HCT116 (cell line): ENCODE measurements at regions not wholly inside any gene's neighbourhood (a gene's known extent, or its start where the extent isn't known, plus 50 kb on each side); places are given as distances from the start of the nearest gene placed in this dataset.

Experiments
- ATAC-seq: fragments of 200-7000 bp; cut with Tn5 transposase; 2 replicates; pipeline ENCODE4 v1.9.1; 2020; ENCODE audit warnings: mild to moderate bottlenecking, moderate library complexity
- BruUV-seq: library from RNA; stranded (reverse); fragments of 400-500 nt; replicated peaks from 2 replicates; lab custom pipeline; 2021; lab: Mats Ljungman, UMichigan
- CTCF ChIA-PET: fragments of 300-600 bp; sonication (Branson Sonifier 250); formaldehyde crosslinking; loops from one replicate; lab custom pipeline; 2021; ENCODE audit warnings: antibody characterized with exemption; lab: Charles Lee
- POLR2A ChIA-PET: fragments of 300-600, 350-600 bp; sonication (Branson Sonifier 250); formaldehyde crosslinking; loops from one replicate; lab custom pipeline; 2021; ENCODE audit warnings: antibody characterized with exemption; lab: Charles Lee
- RAD21 ChIA-PET, 2 experiments: fragments of 300-600 bp; sonication (Branson Sonifier 250); formaldehyde crosslinking; loops; one replicate each; lab custom pipeline; 2023; ENCODE audit warnings: low total read pairs in 2 of 2; ENCODE audit not compliant: uncharacterized antibody in 2 of 2, unreplicated experiment in 2 of 2, low non-redundant PET in 1 of 2; lab: Charles Lee
- DNase-seq: peaks from one replicate; pipeline ENCODE4 v3.0.0-alpha.2; 2010; ENCODE audit warnings: low read depth, low spot score
- H2AFZ ChIP-seq: fragments of 200-600 bp; shearing (Covaris generic), sonication (generic); 2 replicates; pipeline ENCODE4 v1.6.1; 2017; ENCODE audit warnings: low read depth, mixed run types, mixed read lengths, antibody characterized with exemption, low read length; ENCODE audit not compliant: poor library complexity, severe bottlenecking
- H3K27ac ChIP-seq: 2 replicates; pipeline ENCODE4 v1.5.1; 2012; ENCODE audit warnings: low read depth, low read length
- H3K27me3 ChIP-seq: fragments of 200-600 bp; sonication (generic); 2 replicates; pipeline ENCODE4 v1.6.1; 2016; ENCODE audit warnings: mixed run types, low read length, mixed read lengths; ENCODE audit not compliant: insufficient read depth
- H3K36me3 ChIP-seq, 2 experiments: fragments of 200-500 bp in 1 of 2; fragments of 200-600 bp in 1 of 2; sonication (Bioruptor generic) in 1 of 2; sonication (generic) in 1 of 2; 2 replicates each; pipeline versions ENCODE4 v1.5.1 to v1.6.1; 2014 to 2016; ENCODE audit warnings: low read length in 2 of 2, inconsistent platforms in 1 of 2, mixed read lengths in 1 of 2, mixed run types in 1 of 2; ENCODE audit not compliant: insufficient read depth in 2 of 2, control insufficient read depth in 1 of 2
- H3K4me1 ChIP-seq, 2 experiments: fragments of 200-600 bp in 1 of 2; sonication (generic) in 1 of 2; 2 replicates each; pipeline versions ENCODE4 v1.5.1 to v1.6.1; 2012 to 2017; ENCODE audit warnings: low read length in 2 of 2, inconsistent platforms in 1 of 2, mild to moderate bottlenecking in 1 of 2, mixed read lengths in 1 of 2, mixed run types in 1 of 2, moderate library complexity in 1 of 2; ENCODE audit not compliant: insufficient read depth in 2 of 2, control insufficient read depth in 1 of 2
- H3K4me2 ChIP-seq: fragments of 200-600 bp; sonication (generic); 2 replicates; pipeline ENCODE4 v1.6.1; 2017; ENCODE audit warnings: mixed run types, low read length, mixed read lengths
- H3K4me3 ChIP-seq, 2 experiments: fragments of 200-600 bp in 1 of 2; sonication (generic) in 1 of 2; replicated peaks in 1 of 2; 2 replicates each; pipeline ENCODE4 v1.5.1; 2011 to 2016; ENCODE audit warnings: low read length in 2 of 2, control low read depth in 1 of 2, low read depth in 1 of 2, mild to moderate bottlenecking in 1 of 2, mixed read lengths in 1 of 2, mixed run types in 1 of 2
- H3K79me2 ChIP-seq: fragments of 200-600 bp; sonication (generic); 2 replicates; pipeline ENCODE4 v1.6.1; 2017; ENCODE audit warnings: mild to moderate bottlenecking, mixed run types, low read length, moderate library complexity, mixed read lengths; ENCODE audit not compliant: insufficient read depth
- H3K9ac ChIP-seq: fragments of 200-600 bp; sonication (generic); 2 replicates; pipeline ENCODE4 v1.6.1; 2016; ENCODE audit warnings: low read length, mixed read lengths
- H3K9me2 ChIP-seq: fragments of 200-600 bp; sonication (generic), shearing (Covaris generic); 2 replicates; pipeline ENCODE4 v1.6.1; 2017; ENCODE audit warnings: mixed run types, mild to moderate bottlenecking, moderate library complexity; ENCODE audit not compliant: insufficient read depth
- H3K9me3 ChIP-seq, 2 experiments: fragments of 200-500 bp in 1 of 2; fragments of 200-600 bp in 1 of 2; sonication (Bioruptor generic) in 1 of 2; sonication (generic) in 1 of 2; 2 replicates each; pipeline ENCODE4 v1.6.1; 2014 to 2017; ENCODE audit warnings: low read length in 2 of 2, mixed read lengths in 2 of 2, inconsistent platforms in 1 of 2, low read depth in 1 of 2, mild to moderate bottlenecking in 1 of 2, mixed run types in 1 of 2, moderate library complexity in 1 of 2; ENCODE audit not compliant: control insufficient read depth in 1 of 2, insufficient read depth in 1 of 2
- H4K20me1 ChIP-seq: fragments of 200-600 bp; sonication (generic), shearing (Covaris generic); 2 replicates; pipeline ENCODE4 v1.6.1; 2017; ENCODE audit warnings: mixed run types, mild to moderate bottlenecking, moderate library complexity; ENCODE audit not compliant: insufficient read depth
- CBX3 ChIP-seq: IDR thresholded peaks from 2 replicates; pipeline ENCODE4 v1.6.1; 2012; ENCODE audit warnings: low read depth
- CEBPB ChIP-seq: IDR thresholded peaks from 2 replicates; pipeline ENCODE4 v1.6.1; 2012; ENCODE audit warnings: low read depth
- EGR1 ChIP-seq: IDR thresholded peaks from 2 replicates; pipeline ENCODE4 v1.6.1; 2012; ENCODE audit warnings: low read depth
- EZH2 ChIP-seq: fragments of 200-600 bp; sonication (generic); IDR thresholded peaks from 2 replicates; pipeline ENCODE4 v1.6.1; 2017; ENCODE audit warnings: antibody characterized with exemption, mixed run types
- EZH2phosphoT487 ChIP-seq: fragments of 200-600 bp; IDR thresholded peaks from 2 replicates; pipeline ENCODE4 v1.6.1; 2018; ENCODE audit warnings: antibody characterized with exemption, borderline replicate concordance
- FOSL1 ChIP-seq: IDR thresholded peaks from 2 replicates; pipeline ENCODE4 v1.6.1; 2012; ENCODE audit warnings: low read depth
- JUND ChIP-seq: IDR thresholded peaks from 2 replicates; pipeline ENCODE4 v1.6.1; 2012
- RAD21 ChIP-seq: IDR thresholded peaks from 2 replicates; pipeline ENCODE4 v1.6.1; 2012; ENCODE audit warnings: low read depth, mild to moderate bottlenecking
- SIN3A ChIP-seq: IDR thresholded peaks from 2 replicates; pipeline ENCODE4 v1.6.1; 2012; ENCODE audit warnings: low read depth
- SRF ChIP-seq: IDR thresholded peaks from 2 replicates; pipeline ENCODE4 v1.6.1; 2012; ENCODE audit warnings: low read depth
- YY1 ChIP-seq: IDR thresholded peaks from 2 replicates; pipeline ENCODE4 v1.6.1; 2011; ENCODE audit warnings: low read length, low read depth, moderate library complexity, mild to moderate bottlenecking; ENCODE audit not compliant: insufficient replicate concordance; ENCODE audit errors: extremely low read depth
- ZBTB33 ChIP-seq: IDR thresholded peaks from 2 replicates; pipeline ENCODE4 v1.6.1; 2011; ENCODE audit warnings: mild to moderate bottlenecking, low read length, moderate library complexity; ENCODE audit not compliant: insufficient replicate concordance; ENCODE audit errors: extremely low read depth
- ZFX ChIP-seq: fragments of 450-650 bp; IDR thresholded peaks from 2 replicates; pipeline ENCODE4 v1.6.1; 2017
- ZNF274 ChIP-seq: fragments of 200-500 bp; sonication (Bioruptor generic); IDR thresholded peaks from 2 replicates; pipeline ENCODE4 v1.6.1; 2014; ENCODE audit warnings: mild to moderate bottlenecking, low read depth, low read length, inconsistent platforms
- intact Hi-C: fragments of 100-400 bp; cut with micrococcal nuclease; formaldehyde crosslinking; loops from 2 replicates; pipeline ENCODE4 v1.10.0; 2022
- TF ChIP-seq, protein P1 (sequence below), 3 experiments: fragments of 200-600 bp in 1 of 3; sonication (generic) in 1 of 3; IDR thresholded peaks in 2 of 3; conservative IDR thresholded peaks in 1 of 3; 2 replicates each; pipeline ENCODE4 v1.5.1; 2012 to 2017; ENCODE audit warnings: low read depth in 2 of 3, low read length in 2 of 3, antibody characterized with exemption in 1 of 3, borderline replicate concordance in 1 of 3, control low read depth in 1 of 3, mild to moderate bottlenecking in 1 of 3, mixed read lengths in 1 of 3, mixed run types in 1 of 3, moderate library complexity in 1 of 3; ENCODE audit not compliant: insufficient read depth in 1 of 3
- TF ChIP-seq, protein P2 (sequence below): IDR thresholded peaks from 2 replicates; pipeline ENCODE4 v1.6.1; 2012
- TF ChIP-seq, protein P3 (sequence below): IDR thresholded peaks from 2 replicates; pipeline ENCODE4 v1.6.1; 2012

- intact Hi-C loops = no loop called here
These were observed 2178.3 kb upstream of the PIK3C3 start for GRCh38 chr18:39776766-39777165.

More at GRCh38 chr18:39776766-39777165, 2178.3 kb upstream of the PIK3C3 start:
- no peaks in the 10 kb centered on the region for H4K20me1 ChIP-seq
- CTCF ChIA-PET = no interaction called here
- no peak overlapping the region for H3K27ac ChIP-seq
- H3K4me1 ChIP-seq = no peaks in the 10 kb centered on the region
- TF ChIP-seq FOSL1 (no peak), RAD21 (no peak), EGR1 (no peak), EZH2 (no peak), CEBPB (no peak), ZBTB33 (no peak), ZNF274 (no peak), YY1 (no peak), ZFX (no peak), SRF (no peak), CBX3 (no peak), SIN3A (no peak), EZH2phosphoT487 (no peak), JUND (no peak)
- TF ChIP-seq, protein P1, sequence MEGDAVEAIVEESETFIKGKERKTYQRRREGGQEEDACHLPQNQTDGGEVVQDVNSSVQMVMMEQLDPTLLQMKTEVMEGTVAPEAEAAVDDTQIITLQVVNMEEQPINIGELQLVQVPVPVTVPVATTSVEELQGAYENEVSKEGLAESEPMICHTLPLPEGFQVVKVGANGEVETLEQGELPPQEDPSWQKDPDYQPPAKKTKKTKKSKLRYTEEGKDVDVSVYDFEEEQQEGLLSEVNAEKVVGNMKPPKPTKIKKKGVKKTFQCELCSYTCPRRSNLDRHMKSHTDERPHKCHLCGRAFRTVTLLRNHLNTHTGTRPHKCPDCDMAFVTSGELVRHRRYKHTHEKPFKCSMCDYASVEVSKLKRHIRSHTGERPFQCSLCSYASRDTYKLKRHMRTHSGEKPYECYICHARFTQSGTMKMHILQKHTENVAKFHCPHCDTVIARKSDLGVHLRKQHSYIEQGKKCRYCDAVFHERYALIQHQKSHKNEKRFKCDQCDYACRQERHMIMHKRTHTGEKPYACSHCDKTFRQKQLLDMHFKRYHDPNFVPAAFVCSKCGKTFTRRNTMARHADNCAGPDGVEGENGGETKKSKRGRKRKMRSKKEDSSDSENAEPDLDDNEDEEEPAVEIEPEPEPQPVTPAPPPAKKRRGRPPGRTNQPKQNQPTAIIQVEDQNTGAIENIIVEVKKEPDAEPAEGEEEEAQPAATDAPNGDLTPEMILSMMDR (IDR thresholded peaks at IDR 0.05 in 2 of 3, conservative IDR thresholded peaks at IDR 0.05 in 1 of 3; ENCODE audit: borderline replicate concordance in 1 of 3, insufficient read depth in 1 of 3, low read depth in 2 of 3, low read length in 2 of 3) = no peak
- TF ChIP-seq, protein P2, sequence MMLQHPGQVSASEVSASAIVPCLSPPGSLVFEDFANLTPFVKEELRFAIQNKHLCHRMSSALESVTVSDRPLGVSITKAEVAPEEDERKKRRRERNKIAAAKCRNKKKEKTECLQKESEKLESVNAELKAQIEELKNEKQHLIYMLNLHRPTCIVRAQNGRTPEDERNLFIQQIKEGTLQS = no peak
- TF ChIP-seq, protein P3, sequence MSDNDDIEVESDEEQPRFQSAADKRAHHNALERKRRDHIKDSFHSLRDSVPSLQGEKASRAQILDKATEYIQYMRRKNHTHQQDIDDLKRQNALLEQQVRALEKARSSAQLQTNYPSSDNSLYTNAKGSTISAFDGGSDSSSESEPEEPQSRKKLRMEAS = no peak
- POLR2A ChIA-PET = no interaction called here
- H2AFZ ChIP-seq = no peak overlapping the region
- H3K4me3 ChIP-seq = no peak overlapping the region
- H3K9me2 ChIP-seq = no peaks in the 10 kb centered on the region
- no peaks in the 10 kb centered on the region for H3K27me3 ChIP-seq
- BruUV-seq = no TSS peak
- DNase-seq (no peak), ATAC-seq (no peak)
- RAD21 ChIA-PET = no interaction called here
- H3K9me3 ChIP-seq = peaks cover 0 to 8% of the 10 kb centered on the region in 2 experiments; a peak in 2 of 4 replicates
- no peak overlapping the region for H3K4me2 ChIP-seq
- no peak overlapping the region for H3K9ac ChIP-seq
- H3K79me2 ChIP-seq = peaks cover 42% of the 10 kb centered on the region
- no peaks in the 10 kb centered on the region for H3K36me3 ChIP-seq
